BE2C (cell line): ENCODE measurements at regions not wholly inside any gene's neighbourhood (a gene's known extent, or its start where the extent isn't known, plus 50 kb on each side); places are given as distances from the start of the nearest gene placed in this dataset.

Source experiments
- DNase-seq: peaks from one replicate; pipeline ENCODE4 v3.0.0-alpha.2; 2020
- H3K27me3 ChIP-seq: fragments of 250-450 bp; sonication (Bioruptor Pico); 2 replicates; pipeline ENCODE4 v1.5.1; 2020; ENCODE audit warnings: mild to moderate bottlenecking
- H3K36me3 ChIP-seq: fragments of 250-450 bp; sonication (Bioruptor Pico); 2 replicates; pipeline ENCODE4 v1.5.1; 2020; ENCODE audit warnings: mild to moderate bottlenecking
- H3K4me1 ChIP-seq: fragments of 250-450 bp; sonication (Bioruptor Pico); 2 replicates; pipeline ENCODE4 v1.5.1; 2020
- H3K4me3 ChIP-seq: 2 replicates; pipeline ENCODE4 v1.5.1; 2011; ENCODE audit warnings: low read depth, low read length
- H3K9me3 ChIP-seq: fragments of 250-450 bp; sonication (Bioruptor Pico); 2 replicates; pipeline ENCODE4 v1.5.1; 2020
- CTCF ChIP-seq: IDR thresholded peaks from 2 replicates; pipeline ENCODE4 v1.5.1; 2012; ENCODE audit warnings: mild to moderate bottlenecking, low read depth, low read length

- no peaks in the 10 kb centered on the region; the same call in 1 of the 2 replicates for H3K9me3 ChIP-seq
- H3K4me3 ChIP-seq, result no peak overlapping the region
- no peaks in the 10 kb centered on the region for H3K36me3 ChIP-seq
- H3K4me1 ChIP-seq, result no peaks in the 10 kb centered on the region
- no peak for TF ChIP-seq CTCF
- no peaks in the 10 kb centered on the region for H3K27me3 ChIP-seq
- no peak for DNase-seq
Observed at GRCh38 chr16:80279656-80280055, 261.1 kb upstream of the DYNLRB2 start.

- H3K4me3 ChIP-seq, result no peak overlapping the region
- H3K9me3 ChIP-seq, result no peaks in the 10 kb centered on the region; the same call in none of the 2 replicates
- no peak for DNase-seq
- no peak for TF ChIP-seq CTCF
- H3K4me1 ChIP-seq, result no peaks in the 10 kb centered on the region
- no peaks in the 10 kb centered on the region for H3K36me3 ChIP-seq
- no peaks in the 10 kb centered on the region for H3K27me3 ChIP-seq
Observed at GRCh38 chr16:80277182-80277581, 263.6 kb upstream of the DYNLRB2 start.

GRCh38 chr16:80274576-80275191 lies 266.1 kb upstream of the DYNLRB2 start:
- Histone ChIP-seq H3K4me1 (no peaks in the 10 kb centered on the region), H3K9me3 (no peaks in the 10 kb centered on the region; the same call in none of the 2 replicates), H3K4me3 (no peak overlapping the region), H3K36me3 (no peaks in the 10 kb centered on the region), H3K27me3 (no peaks in the 10 kb centered on the region)
- TF ChIP-seq CTCF, result no peak
- no peak for DNase-seq

- Histone ChIP-seq H3K4me3 (no peak overlapping the region), H3K4me1 (no peaks in the 10 kb centered on the region), H3K9me3 (no peaks in the 10 kb centered on the region; the same call in none of the 2 replicates), H3K27me3 (no peaks in the 10 kb centered on the region), H3K36me3 (no peaks in the 10 kb centered on the region)
- no peak for TF ChIP-seq CTCF
- no peak for DNase-seq
Observed at GRCh38 chr16:80273635-80274538, 266.9 kb upstream of the DYNLRB2 start.

GRCh38 chr16:80265624-80266306 lies 275.0 kb upstream of the DYNLRB2 start:
- Histone ChIP-seq H3K9me3 (no peaks in the 10 kb centered on the region; the same call in 1 of the 2 replicates), H3K36me3 (no peaks in the 10 kb centered on the region), H3K4me3 (no peak overlapping the region), H3K27me3 (no peaks in the 10 kb centered on the region), H3K4me1 (no peaks in the 10 kb centered on the region)
- no peak for DNase-seq
- TF ChIP-seq CTCF, result no peak
